Fibroblast of lung (primary cell): ENCODE measurements at regions not wholly inside any gene's neighbourhood (a gene's known extent, or its start where the extent isn't known, plus 50 kb on each side); places are given as distances from the start of the nearest gene placed in this dataset.

ENCODE experiments used
- DNase-seq, 2 donors: peaks; one replicate each; pipeline versions ENCODE4 v3.0.0 to v3.0.0-alpha.2; 2010; ENCODE audit warnings: low read depth in 2 of 2
- H2AFZ ChIP-seq: 2 replicates; pipeline ENCODE4 v1.5.1; 2012; ENCODE audit warnings: low read length, control low read depth, inconsistent platforms
- H3K27ac ChIP-seq: 2 replicates; pipeline ENCODE4 v1.5.1; 2011; ENCODE audit warnings: low read length, control low read depth; ENCODE audit not compliant: insufficient read depth
- H3K27me3 ChIP-seq: 2 replicates; pipeline ENCODE4 v1.5.1; 2011; ENCODE audit warnings: mild to moderate bottlenecking, low read length; ENCODE audit not compliant: control insufficient read depth, insufficient read depth
- H3K36me3 ChIP-seq: 2 replicates; pipeline ENCODE4 v1.5.1; 2011; ENCODE audit warnings: low read length; ENCODE audit not compliant: control insufficient read depth, insufficient read depth
- H3K4me1 ChIP-seq: 2 replicates; pipeline ENCODE4 v1.5.1; 2011; ENCODE audit warnings: low read length; ENCODE audit not compliant: control insufficient read depth, insufficient read depth; ENCODE audit errors: extremely low read depth
- H3K4me2 ChIP-seq: 2 replicates; pipeline ENCODE4 v1.5.1; 2011; ENCODE audit warnings: low read length, control low read depth; ENCODE audit not compliant: insufficient read depth; ENCODE audit errors: extremely low read depth
- H3K4me3 ChIP-seq, 4 experiments: fragments of 200-600 bp in 1 of 4; sonication (generic) in 1 of 4; replicated peaks in 1 of 4; 2 replicates each; pipeline ENCODE4 v1.5.1; 2011 to 2016; ENCODE audit warnings: low read length in 4 of 4, low read depth in 3 of 4, mild to moderate bottlenecking in 3 of 4, control low read depth in 2 of 4, inconsistent platforms in 1 of 4, mixed read lengths in 1 of 4; ENCODE audit not compliant: insufficient read depth in 1 of 4; ENCODE audit errors: control extremely low read depth in 1 of 4
- H3K79me2 ChIP-seq: 2 replicates; pipeline ENCODE4 v1.5.1; 2012; ENCODE audit warnings: mild to moderate bottlenecking, low read length, inconsistent platforms; ENCODE audit not compliant: control insufficient read depth, insufficient read depth
- H3K9ac ChIP-seq: 2 replicates; pipeline ENCODE4 v1.5.1; 2011; ENCODE audit warnings: mild to moderate bottlenecking, low read length, control low read depth; ENCODE audit not compliant: insufficient read depth
- H3K9me3 ChIP-seq: 2 replicates; pipeline ENCODE4 v1.5.1; 2012; ENCODE audit warnings: low read depth, low read length; ENCODE audit not compliant: control insufficient read depth, insufficient read depth
- H4K20me1 ChIP-seq: 2 replicates; pipeline ENCODE4 v1.5.1; 2011; ENCODE audit warnings: low read length; ENCODE audit not compliant: control insufficient read depth, insufficient read depth; ENCODE audit errors: extremely low read depth
- EZH2 ChIP-seq: IDR thresholded peaks from 2 replicates; pipeline ENCODE4 v1.5.1; 2012; ENCODE audit warnings: low read length, control low read depth, mild to moderate bottlenecking; ENCODE audit errors: missing control alignments
- TF ChIP-seq, protein P1 (sequence below), 2 donors: IDR thresholded peaks in 1 of 2; conservative IDR thresholded peaks in 1 of 2; 1 replicate in 1 of 2; 2 replicates in 1 of 2; pipeline ENCODE4 v1.5.1; 2011 to 2012; ENCODE audit warnings: low read length in 2 of 2, control low read depth in 1 of 2, inconsistent platforms in 1 of 2, low read depth in 1 of 2, mild to moderate bottlenecking in 1 of 2

- Histone ChIP-seq H3K9ac (no peak overlapping the region), H3K79me2 (no peaks in the 10 kb centered on the region), H3K36me3 (no peaks in the 10 kb centered on the region), H3K27ac (no peak overlapping the region), H3K27me3 (no peaks in the 10 kb centered on the region), H4K20me1 (no peaks in the 10 kb centered on the region), H3K4me2 (no peak overlapping the region), H3K4me3 (no peak overlapping the region), H3K9me3 (no peaks in the 10 kb centered on the region), H3K4me1 (no peaks in the 10 kb centered on the region), H2AFZ (no peak overlapping the region)
- no peak for DNase-seq
- TF ChIP-seq EZH2, result no peak
- TF ChIP-seq, protein P1, sequence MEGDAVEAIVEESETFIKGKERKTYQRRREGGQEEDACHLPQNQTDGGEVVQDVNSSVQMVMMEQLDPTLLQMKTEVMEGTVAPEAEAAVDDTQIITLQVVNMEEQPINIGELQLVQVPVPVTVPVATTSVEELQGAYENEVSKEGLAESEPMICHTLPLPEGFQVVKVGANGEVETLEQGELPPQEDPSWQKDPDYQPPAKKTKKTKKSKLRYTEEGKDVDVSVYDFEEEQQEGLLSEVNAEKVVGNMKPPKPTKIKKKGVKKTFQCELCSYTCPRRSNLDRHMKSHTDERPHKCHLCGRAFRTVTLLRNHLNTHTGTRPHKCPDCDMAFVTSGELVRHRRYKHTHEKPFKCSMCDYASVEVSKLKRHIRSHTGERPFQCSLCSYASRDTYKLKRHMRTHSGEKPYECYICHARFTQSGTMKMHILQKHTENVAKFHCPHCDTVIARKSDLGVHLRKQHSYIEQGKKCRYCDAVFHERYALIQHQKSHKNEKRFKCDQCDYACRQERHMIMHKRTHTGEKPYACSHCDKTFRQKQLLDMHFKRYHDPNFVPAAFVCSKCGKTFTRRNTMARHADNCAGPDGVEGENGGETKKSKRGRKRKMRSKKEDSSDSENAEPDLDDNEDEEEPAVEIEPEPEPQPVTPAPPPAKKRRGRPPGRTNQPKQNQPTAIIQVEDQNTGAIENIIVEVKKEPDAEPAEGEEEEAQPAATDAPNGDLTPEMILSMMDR (conservative IDR thresholded peaks at IDR 0.05 in 1 of 2, IDR thresholded peaks at IDR 0.05 in 1 of 2; ENCODE audit: low read depth in 1 of 2, low read length in 2 of 2), result no peak
Observed at GRCh38 chr14:101201535-101202151, 298.1 kb upstream of the RTL1 start.

DNA sequence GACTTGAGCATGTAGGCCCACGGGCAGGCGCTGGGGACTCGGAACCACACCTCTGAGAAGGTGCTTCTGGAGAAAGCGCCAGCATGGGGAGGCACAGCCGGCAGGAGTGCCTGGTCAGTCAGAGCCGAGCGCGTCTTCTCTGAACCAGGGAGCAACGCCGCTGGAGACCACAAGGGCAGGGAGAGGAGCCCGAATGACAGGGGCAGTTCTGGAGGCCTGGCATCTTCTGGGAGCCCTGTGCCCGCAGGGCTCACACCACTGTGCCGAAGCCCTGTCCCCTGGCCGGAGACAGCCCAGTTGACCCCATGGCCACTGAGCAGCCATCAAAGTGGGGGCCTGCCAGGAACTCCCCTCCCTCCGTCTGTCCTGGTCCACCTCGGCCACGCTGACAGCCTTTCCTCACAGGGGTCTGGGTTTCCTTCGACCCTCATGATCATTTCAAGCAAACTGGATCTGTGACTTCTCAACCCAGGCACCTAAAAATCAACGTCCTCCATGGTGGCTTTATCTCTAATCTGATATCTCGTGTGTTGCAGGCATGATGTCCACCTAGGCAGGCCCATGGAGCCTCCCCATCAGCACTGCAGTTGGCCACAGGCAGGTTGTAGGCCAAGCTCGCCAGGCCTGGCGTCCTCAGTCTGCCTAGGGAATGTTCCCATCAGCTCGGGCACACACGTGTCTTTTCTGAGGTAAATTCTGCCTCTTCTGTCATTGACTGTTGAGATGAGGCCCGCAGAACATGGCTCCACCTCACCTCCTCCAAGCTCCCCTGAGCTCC is 299.3 kb upstream of the RTL1 start:
- no peaks in the 10 kb centered on the region for H3K36me3 ChIP-seq
- TF ChIP-seq, protein P1 (conservative IDR thresholded peaks at IDR 0.05 in 1 of 2, IDR thresholded peaks at IDR 0.05 in 1 of 2; ENCODE audit: low read depth in 1 of 2, low read length in 2 of 2), result no peak
- TF ChIP-seq EZH2, result no peak
- no peak overlapping the region for H3K9ac ChIP-seq
- H3K4me3 ChIP-seq, result no peak overlapping the region
- H4K20me1 ChIP-seq, result no peaks in the 10 kb centered on the region
- no peak overlapping the region for H3K27ac ChIP-seq
- no peaks in the 10 kb centered on the region for H3K27me3 ChIP-seq
- H3K9me3 ChIP-seq, result no peaks in the 10 kb centered on the region
- no peak overlapping the region for H3K4me2 ChIP-seq
- H2AFZ ChIP-seq, result no peak overlapping the region
- DNase-seq, result no peak
- H3K4me1 ChIP-seq, result no peaks in the 10 kb centered on the region
- no peaks in the 10 kb centered on the region for H3K79me2 ChIP-seq

GRCh38 chr14:101206556-101206955 is 303.0 kb upstream of the RTL1 start:
- H3K27me3 ChIP-seq, result no peaks in the 10 kb centered on the region
- no peaks in the 10 kb centered on the region for H3K4me1 ChIP-seq
- H2AFZ ChIP-seq, result no peak overlapping the region
- TF ChIP-seq, protein P1 (conservative IDR thresholded peaks at IDR 0.05 in 1 of 2, IDR thresholded peaks at IDR 0.05 in 1 of 2; ENCODE audit: low read depth in 1 of 2, low read length in 2 of 2), result no peak
- no peak overlapping the region for H3K27ac ChIP-seq
- DNase-seq, result no peak
- H4K20me1 ChIP-seq, result no peaks in the 10 kb centered on the region
- no peaks in the 10 kb centered on the region for H3K36me3 ChIP-seq
- no peak overlapping the region for H3K4me3 ChIP-seq
- H3K79me2 ChIP-seq, result no peaks in the 10 kb centered on the region
- no peak overlapping the region for H3K4me2 ChIP-seq
- no peaks in the 10 kb centered on the region for H3K9me3 ChIP-seq
- no peak overlapping the region for H3K9ac ChIP-seq
